ENCODE measurements at regions not wholly inside any gene's neighbourhood (a gene's known extent, or its start where the extent isn't known, plus 50 kb on each side); places are given as distances from the start of the nearest gene placed in this dataset.
"Not testable (repeated sequence)": the region's sequence is repeated elsewhere in the genome, so short reads cannot be mapped to it uniquely, and the experiment has no call there.

- DNase-seq: no peak
Observed at GRCh38 chrX:40853004-40853815, 117.9 kb upstream of the MED14 start.

- DNase-seq: no peak
Observed at GRCh38 chrX:40853816-40854123, 118.4 kb upstream of the MED14 start.

GRCh38 chrX:40854242-40854641 lies 118.9 kb upstream of the MED14 start:
- no peak for DNase-seq

GRCh38 chrX:40855411-40855810 lies 120.1 kb upstream of the MED14 start:
- DNase-seq: no peak

DNA sequence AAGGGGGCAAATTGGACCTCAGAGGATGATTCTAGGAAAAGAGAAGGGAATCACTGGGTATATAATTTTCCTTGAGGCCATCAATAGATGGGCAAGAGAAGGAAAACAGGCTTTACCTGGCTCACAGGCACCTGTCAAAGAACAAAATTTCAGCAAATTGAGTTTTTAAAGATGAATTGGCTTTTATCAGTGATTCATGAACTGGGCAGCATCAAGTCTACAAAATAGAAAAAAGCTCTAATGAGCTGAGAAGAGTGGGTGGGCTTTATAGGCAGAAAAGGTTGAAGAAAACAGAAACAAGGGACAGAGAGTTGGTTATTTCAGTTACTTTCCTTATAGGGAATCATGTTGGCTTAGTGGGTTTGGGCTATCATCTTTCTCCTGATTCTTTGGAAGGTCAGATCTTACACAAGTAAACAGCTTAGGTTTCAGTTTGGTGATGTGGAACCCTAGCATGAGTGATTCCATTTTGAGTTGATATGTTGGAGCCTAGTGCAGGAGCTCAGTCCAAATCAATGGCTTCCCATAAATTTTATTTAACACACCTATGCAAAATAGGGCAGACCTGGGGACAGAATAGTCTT lies 120.7 kb upstream of the MED14 start:
- DNase-seq: no peak

- not testable (repeated sequence) for DNase-seq
Observed at GRCh38 chrX:40861952-40862554, 126.7 kb upstream of the MED14 start.

DNA sequence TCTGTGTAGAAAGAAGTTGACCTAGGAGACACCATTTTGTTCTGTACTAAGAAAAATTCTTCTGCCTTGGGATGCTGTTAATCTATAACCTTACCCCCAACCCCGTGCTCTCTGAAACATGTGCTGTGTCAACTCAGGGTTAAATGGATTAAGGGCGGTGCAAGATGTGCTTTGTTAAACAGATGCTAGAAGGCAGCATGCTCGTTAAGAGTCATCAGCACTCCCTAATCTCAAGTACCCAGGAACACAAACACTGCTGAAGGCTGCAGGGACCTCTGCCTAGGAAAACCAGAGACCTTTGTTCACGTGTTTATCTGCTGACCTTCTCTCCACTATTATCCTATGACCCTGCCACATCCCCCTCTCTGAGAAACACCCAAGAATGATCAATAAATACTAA lies 127.9 kb upstream of the MED14 start:
- not testable (repeated sequence) for DNase-seq

DNA sequence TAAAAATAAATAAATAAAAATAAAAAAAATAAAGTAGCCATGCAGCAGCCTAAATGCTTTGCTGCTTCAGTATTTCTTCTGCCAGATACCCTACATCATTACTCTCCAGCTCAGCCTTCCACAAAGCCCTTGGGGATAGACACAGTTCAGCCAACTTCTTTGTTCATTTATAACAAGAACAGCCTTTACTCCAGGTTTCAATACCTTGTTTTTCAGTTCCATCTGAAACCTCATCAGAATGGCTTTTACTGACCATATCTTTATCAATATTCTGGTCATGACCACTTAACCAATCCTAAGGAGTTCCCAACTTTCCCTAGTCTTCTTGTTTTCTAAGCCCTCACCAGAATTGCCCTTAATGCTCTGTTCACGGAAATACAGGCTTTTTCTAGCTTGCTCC lies 128.3 kb upstream of the MED14 start:
- DNase-seq: no peak

DNA sequence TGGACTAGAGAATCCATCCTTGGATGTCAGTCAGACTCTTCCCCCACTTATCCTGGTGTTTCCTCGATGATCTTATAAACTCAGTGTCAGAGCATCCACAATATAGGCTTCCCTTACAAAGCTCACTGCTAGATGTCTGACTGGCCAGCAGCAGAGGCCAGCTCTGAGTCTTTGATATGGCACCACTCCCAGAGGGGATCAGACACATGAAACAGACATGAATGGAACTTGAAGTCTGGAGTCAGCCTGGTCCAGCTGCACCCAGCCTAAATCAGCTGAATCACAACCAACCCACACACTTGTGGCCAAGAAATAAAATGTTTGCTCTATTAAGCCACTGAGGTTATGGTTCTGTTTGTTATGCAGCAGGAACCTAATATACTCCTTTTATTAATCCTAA lies 129.6 kb upstream of the MED14 start:
- DNase-seq: no peak

DNA sequence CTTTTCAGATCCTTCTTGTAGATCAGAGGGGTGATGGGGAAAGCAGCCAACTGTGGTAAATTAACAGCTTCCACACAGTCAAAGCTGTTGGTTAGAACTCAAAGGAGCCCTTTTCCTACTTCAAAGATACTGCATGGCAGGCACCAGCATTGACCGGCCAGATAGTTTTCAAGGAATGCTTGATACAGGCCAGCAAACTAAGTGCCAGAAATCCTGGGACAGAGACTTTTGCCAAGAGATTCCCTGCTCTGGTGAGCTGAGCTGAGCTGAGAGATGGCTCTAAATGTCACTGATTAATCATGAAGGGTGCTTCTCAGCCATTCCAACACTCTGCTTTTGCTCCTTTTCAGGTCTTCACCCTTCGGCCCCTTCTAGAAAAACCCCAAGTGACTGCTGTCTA lies 131.6 kb upstream of the MED14 start:
- no peak for DNase-seq

GRCh38 chrX:40867352-40867751 lies 132.0 kb upstream of the MED14 start:
- no peak for DNase-seq

DNA sequence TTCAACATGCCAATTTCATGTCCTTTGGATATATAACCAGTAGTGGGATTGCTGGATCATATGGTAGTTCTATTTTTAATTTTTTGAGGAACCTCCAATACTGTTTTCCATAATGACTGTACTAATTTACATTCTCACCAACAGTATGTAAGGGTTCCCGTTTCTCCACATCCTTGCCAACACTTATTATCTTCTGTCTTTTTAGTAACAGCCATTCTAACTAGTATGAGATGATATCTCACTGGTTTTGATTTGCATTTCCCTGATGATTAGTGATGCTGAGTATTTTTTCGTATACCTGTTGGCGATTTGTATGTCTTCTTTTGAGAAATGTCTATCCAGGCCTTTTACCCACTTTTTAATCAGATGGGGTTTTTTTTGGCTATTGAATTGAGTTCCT lies 133.5 kb upstream of the MED14 start:
- no peak for DNase-seq

DNA sequence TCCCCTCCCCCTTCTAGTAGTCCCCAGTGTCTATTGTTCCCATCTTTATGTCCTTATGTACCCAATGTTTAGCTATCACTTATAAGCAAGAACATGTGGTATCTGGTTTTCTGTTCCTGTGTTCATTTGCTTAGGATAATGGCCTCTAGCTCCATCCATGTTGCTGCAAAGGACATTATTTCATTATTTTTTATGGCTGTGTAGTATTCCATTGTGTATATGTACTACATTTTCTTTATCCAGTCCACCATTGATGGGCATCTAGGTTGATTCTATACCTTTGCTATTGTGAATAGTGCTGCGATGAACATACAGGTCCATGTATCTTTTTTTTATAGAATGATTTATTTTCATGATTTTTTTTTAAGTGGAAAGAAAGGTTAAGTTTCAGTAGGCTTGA lies 135.6 kb upstream of the MED14 start:
- DNase-seq: not testable (repeated sequence)

DNA sequence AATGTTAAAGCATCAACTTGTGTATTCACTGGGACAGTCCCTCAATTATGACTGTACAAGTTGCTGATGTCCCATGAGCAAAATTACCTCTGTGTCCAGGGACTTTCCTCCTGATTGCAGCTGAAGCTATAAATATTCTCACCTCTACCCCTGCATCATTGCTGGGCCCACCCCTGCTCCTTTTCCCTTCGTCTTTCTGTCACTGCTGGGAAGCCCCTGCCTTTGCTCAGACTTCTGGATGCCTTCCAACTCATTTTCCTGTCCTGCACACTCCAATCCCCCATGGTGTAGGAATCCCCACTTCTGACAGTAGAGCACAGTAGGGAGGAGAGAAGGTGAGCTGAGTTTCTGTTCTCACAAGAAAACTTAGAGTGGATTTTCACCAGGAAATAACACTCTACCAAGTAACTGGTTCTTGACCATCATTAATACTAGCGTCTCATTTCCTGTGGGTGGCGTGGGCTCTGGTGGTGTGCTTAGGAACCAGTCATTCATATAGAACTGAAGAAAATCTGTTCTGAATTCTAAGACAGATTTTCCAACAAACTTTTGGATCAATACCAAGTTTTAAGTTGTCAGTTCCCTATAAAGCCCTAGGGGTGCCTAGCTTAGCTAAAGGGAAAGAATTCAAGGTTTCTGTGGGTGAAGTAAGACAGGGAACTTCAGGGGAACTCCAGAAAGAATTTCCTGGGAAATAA lies 136.2 kb upstream of the MED14 start:
- no peak for DNase-seq

DNA sequence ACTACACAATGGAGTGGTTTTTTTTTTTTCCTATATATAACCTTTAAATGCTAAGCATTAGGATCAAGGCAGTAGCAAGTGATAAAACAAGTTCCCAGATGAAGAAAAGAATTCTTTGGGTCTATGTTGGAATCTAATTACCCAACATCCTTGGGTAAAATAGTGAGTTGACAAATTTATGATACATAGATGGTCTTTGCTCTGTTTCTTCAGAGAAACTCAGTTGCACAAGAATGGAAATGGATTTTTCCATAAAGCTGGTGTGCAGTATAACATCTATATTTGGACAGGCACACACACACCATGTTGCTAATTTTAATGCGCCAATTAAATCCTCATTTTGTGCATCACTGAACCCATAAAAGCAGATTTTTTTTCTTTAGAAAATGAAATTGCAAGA lies 137.0 kb upstream of the MED14 start:
- DNase-seq: no peak

DNA sequence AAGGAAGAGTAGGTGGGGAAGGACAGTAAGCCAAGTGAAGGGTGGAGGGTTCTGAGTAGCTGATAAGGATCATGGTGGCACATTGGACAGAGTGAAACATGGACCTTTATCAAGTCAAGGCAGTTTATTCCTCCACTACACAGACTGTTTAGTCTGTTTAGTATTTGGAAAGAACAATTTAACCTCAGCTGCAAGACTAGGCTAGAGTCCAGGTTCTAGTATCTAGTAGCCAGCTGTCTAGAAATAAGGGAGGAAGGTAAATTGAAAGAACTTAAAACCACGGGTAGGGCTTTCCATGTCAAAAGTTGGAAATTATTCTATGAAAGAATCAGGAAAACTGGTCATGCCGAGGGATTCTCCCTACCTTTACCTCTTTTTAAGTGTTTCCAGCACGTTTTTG lies 140.1 kb upstream of the MED14 start:
- no peak for DNase-seq

- peak; percentile 10 for DNase-seq
Observed at GRCh38 chrX:40877887-40878286, 142.5 kb upstream of the MED14 start.

GRCh38 chrX:40878766-40879165 lies 143.4 kb upstream of the MED14 start:
- no peak for DNase-seq

- not testable (repeated sequence) for DNase-seq
Observed at GRCh38 chrX:40879172-40879571, 143.8 kb upstream of the MED14 start.

- no peak for DNase-seq
Observed at GRCh38 chrX:40880712-40881111, 145.4 kb upstream of the MED14 start.

DNA sequence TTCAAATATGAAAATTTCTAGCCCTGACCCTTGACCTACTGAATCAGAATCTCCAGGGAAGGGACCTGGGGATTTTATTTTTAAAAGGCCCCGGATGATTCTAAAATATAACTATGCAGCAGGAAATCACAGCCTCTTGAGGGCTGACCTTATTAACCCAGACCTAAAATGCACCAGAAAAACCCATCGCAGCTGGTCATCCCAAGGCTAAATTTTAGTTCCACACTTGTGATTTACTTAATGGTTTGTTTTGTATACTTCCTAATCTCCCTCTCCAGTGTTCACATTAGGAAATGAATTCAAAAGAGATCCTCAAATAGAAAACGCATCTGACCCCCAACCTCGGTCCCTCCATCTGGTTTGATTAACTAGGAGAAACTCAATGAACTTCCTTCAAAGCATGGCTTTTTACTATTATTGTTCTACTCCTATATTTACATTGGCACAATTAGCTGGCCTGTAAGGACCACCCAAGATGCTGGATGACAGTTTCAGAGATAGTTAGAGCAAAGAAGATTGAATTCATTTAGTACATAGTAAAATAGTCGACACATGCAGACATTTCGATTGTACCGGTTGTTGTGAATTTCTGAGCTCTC lies 147.8 kb upstream of the MED14 start:
- peak; percentile 3 for DNase-seq

DNA sequence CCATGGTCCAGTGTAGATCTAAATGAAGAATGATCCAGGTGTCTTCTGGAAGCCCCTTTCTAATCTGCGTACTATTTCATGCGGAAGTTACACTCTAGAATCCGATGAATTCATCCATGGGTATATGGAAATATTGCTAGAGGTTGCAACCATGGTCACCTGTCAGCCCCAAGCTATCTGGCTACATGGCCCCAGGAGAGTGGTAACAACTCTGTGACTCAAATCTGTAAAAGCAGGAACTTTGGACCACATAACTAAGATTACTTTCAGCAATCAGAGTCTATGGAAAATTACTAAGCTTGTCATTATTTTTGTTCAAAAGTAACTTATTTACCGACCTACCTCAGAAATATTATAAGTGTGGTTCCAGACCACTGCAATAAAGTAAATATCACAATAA lies 150.6 kb upstream of the MED14 start:
- DNase-seq: no peak

- DNase-seq: no peak
Observed at GRCh38 chrX:40887476-40887875, 152.1 kb upstream of the MED14 start.

DNA sequence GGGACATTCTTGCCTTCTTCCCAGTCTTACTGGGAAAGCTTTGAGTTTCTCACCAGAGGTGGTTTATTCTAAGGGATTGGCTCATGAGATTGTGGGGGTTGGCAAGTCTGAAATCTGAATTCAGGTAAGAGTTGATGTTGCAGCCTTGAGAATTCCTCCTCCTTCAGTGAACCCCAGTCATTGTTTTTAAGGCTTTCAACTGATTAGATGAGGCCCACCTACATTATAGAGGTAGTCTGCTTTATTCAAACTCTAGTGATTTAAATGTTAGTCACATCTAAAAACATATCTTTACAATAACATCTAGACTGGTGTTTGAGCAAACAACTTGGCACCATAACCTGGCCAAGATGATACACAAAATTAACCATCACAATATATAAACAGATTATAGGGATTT lies 156.5 kb upstream of the MED14 start:
- no peak for DNase-seq
